Sciatic nerve (tissue), 2 donors: ENCODE measurements at regions not wholly inside any gene's neighbourhood (a gene's known extent, or its start where the extent isn't known, plus 50 kb on each side); places are given as distances from the start of the nearest gene placed in this dataset.
"Not testable (repeated sequence)": the region's sequence is repeated elsewhere in the genome, so short reads cannot be mapped to it uniquely, and the experiment has no call there.

ENCODE experiments used
- ATAC-seq: fragments of 200-7000 bp; cut with Tn5 transposase; one replicate; pipeline ENCODE4 v1.9.1; 2020; ENCODE audit warnings: mild to moderate bottlenecking, moderate library complexity
- DNase-seq: peaks from one replicate; pipeline ENCODE4 v3.0.0-alpha.2; 2020; ENCODE audit warnings: low spot score
- intact Hi-C: fragments of 100-400 bp; cut with DNase I; formaldehyde crosslinking; loops from one replicate; pipeline ENCODE4 v1.14.2; 2022
- donor health status: DM: no; HTN: no; CAD: no.
- donor health status: DM: no; HTN: no; CAD: no.

DNA sequence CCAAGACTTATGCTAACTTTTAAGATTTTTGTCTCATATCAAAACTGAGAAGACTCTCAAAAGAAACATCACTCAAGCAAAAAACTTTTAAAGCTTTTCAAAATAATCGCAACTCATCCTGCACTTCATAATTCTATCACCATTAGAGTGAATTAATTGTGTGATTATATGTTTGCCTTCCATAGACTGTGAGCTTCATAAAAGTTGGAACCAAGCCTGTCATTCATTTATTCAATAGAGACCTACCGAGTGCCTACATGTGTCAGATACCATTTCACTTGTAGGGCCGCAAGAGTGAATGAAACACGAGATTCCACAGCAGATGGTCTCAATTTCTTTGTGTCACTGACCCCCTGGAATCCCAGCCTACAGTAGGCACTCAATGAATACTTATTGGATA, 106.4 kb downstream of the RHOU start:
- DNase-seq (no peak), ATAC-seq (no peak)
- intact Hi-C loops, result no loop called here

DNA sequence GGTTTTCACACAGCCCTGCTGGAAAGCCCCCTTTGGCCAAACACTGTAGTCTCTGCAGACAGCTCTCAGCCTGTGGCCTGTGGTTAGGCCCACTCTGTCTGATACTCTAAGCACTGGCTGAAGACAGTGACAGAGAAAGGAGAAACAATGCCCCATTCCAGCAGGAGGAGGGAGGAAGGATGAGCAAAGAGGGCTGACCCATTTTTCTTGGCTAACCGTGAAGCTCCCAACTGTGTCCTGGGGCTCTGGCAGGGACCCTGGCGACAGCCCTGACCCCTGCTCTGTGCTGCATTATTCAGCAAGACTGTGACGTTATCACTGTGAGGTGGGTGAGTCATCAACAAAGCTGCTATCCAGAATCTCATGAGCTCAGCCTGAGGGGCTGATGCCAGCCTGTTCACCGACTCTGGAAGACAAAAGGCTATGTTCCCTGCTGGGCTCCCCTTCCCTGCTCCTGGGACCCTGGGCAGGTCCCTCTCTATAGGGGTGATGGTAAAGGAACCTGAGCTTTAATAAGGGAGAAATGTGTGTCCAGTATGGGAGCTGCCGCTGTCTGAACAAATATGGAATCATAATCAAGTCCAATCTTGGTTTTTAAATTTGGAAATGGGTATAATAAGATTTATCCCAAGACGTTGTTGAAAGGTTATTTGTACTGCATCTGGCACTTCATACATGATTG, 107.0 kb downstream of the RHOU start:
- intact Hi-C loops, result no loop called here
- ATAC-seq (peak; percentile 32), DNase-seq (no peak)

DNA sequence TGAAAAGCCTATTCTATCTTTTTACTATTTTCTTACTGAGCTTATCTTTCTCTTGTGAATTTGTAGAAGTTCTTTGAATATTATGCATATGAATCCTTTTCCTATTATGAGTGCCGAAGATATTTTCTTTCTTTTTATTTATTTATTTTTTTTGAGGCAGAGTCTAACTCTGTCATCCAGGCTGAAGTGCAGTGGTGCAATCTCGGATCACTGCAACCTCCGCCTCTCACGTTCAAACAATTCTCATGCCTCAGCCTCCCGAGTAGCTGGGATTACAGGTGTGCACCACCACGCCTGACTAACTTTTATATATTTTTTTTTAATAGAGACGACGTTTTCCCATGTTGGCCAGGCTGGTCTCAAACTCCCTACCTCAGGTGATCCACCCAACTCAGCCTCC, 109.8 kb downstream of the RHOU start:
- ATAC-seq (no peak), DNase-seq (no peak)
- intact Hi-C loops, result no loop called here

DNA sequence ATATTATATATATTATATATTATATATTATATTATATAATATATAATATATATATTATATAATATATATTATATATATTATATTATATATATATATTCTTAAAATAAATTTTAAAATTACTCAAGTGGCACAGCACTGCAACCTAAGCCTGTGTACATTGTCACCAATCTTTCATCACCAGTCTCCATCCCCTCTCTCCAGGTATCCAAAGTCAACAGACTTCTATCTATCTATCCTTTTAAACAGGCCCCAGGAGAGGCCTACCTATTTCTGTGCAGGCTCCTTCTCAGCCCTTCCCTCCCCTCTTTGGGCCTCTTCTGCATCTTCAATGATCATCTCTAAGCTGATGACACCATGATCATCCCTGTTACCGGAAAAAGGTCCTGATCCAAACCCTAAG, 111.7 kb downstream of the RHOU start:
- no peak for DNase-seq
- ATAC-seq, result no peak
- intact Hi-C loops, result no loop called here

DNA sequence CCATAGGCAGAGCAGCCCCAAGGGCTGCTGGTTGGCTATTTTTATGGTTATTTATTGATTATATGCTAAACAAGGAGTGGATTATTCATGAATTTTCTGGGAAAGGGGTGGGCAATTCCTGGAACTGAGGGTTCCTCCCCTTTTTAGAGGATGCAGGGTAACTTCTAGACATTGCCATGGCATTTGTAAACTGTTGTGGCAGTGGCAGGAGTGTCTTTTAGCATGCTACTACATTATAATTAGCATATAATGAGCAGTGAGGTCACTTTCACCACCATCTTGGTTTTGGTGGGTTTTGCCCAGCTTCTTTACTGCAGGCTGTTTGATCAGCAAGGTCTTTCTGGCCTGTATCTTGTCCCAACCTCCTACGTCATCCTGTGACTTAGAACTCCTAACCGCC, 112.2 kb downstream of the RHOU start:
- ATAC-seq, result not testable (repeated sequence)

DNA sequence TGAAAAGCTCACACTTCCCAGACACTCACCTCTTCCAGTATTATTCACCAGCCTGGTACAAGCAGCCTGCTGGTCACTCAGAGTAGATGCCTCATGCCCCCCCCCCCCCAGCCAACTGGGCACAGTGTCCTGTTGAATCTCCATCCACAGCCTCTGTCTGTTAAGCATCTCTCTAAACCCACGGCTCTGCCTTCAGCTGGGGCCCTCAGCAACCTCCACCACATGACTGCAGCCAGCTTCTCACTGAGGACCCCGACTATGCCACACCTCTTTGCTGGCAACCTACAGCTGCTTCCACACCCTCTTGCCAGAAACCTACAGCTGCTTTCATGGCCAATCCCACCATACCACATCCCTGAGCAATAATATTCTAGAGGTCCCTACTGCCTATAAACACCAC, 113.1 kb downstream of the RHOU start:
- intact Hi-C loops, result no loop called here
- ATAC-seq (no peak), DNase-seq (no peak)

More for the DNA sequence above, 112.2 kb downstream of the RHOU start:
- intact Hi-C loops, DNase-seq: not testable (repeated sequence)

DNA sequence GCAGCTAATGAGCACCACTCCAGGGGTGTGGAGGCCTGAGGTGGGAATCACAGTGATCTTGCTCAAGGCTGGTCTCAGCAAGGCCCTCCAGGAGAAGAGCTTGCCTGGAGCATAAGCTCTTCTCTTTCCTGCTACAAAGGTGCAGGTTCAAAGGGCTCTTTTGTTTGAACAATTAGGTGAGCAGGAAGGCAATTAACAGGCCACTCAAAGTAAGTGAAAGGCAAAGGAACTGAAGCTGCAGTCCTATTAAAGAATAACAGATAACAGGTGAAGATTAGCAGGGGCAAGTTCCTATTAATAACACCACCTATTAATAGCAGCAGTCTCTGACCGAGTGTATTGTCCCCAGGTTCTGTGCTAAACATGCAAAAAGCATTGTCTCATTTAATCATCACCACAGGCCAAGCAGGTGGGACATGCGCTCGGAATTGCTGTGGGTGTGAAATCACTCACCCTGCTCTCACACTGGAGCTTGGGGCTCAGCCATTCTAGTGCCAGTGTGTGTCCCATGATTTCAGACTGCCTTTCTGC, 113.8 kb downstream of the RHOU start:
- intact Hi-C loops, result no loop called here
- no peak for ATAC-seq
- DNase-seq, result no peak

DNA sequence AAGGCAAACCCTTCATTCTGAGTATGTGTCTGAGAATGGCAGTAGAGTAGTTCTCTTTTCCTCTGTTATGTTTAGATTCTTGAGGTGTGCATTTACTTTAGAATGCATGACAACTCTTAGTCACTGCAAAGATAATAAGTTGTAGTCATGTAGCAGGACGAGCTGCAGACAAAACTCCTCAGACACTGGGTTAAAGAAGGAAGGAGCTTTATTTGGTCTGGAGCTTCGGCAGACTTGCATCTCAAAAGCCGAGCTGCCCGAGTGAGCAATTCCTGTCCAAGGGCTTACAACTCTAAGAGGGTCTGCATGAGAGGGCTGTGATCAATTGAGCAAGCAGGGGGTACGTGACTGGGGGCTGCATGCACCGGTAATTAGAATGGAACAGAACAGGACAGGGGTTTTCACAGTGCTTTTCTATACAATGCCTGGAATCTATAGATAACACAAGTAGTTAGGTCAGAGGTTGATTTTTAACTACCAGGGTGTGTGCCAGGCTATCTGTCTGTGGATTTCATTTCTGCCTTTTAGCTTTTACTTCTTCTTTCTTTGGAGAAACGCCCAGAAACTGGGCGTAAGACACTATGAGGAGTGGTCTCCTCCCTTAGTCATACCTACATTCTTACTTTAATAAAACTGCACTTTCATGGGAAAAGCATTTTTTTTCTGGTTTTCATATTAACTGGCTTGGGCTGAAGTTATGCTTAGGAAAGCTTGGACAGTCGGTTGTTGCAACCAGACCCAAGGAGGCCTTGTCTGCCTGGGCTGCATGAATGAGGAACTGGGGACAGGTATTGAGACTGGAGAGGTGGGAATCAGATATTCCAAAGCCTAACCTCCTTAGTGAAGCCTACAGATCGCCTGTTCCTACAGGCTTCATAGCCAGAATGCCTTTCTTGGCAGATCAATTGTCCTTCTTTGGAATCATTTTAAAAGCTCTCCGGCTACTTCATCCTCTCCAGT, 115.1 kb downstream of the RHOU start:
- intact Hi-C loops, result no loop called here
- DNase-seq (no peak), ATAC-seq (no peak)

DNA sequence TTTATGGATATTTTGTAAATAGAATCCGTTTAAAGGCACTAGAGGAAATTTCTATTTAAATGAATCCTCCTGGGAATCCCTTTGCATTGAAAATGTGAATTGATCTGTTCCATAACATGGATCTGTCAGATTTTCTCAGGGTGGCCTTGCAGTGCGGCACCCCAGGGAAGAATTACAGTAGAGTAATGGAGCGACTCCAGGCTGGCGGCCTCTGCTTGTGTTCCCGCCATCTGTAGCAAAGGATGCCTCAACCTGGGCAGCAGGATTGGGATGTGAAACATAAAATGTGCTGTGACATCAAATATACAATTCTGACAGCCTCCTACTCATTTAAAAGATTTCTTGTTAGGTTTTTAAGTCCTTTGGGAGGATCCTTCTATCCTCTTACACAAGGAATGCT, 115.9 kb downstream of the RHOU start:
- DNase-seq (no peak), ATAC-seq (no peak)

DNA sequence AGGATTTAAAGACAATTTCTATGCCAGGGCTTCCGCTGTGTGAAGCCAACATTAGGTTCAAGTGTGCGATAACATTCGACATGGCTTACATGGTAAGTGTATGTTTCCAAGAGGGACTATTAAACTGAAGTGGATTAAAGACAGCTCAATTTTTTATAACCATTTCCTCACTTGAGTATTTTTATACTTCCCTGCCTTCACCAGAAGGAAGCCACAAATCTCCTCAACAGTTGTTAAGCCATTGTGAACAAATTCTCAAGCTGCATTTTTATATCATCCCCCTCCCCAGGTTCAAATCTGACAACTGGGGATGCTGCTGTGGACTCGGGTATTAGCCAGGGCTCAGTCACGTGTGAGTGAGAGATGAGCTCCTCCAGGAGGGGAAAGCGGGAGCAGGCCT, 116.3 kb downstream of the RHOU start:
- ATAC-seq, result no peak
- intact Hi-C loops, result no loop called here
- DNase-seq, result no peak

More for the DNA sequence above, 115.9 kb downstream of the RHOU start:
- intact Hi-C loops, result no loop called here

DNA sequence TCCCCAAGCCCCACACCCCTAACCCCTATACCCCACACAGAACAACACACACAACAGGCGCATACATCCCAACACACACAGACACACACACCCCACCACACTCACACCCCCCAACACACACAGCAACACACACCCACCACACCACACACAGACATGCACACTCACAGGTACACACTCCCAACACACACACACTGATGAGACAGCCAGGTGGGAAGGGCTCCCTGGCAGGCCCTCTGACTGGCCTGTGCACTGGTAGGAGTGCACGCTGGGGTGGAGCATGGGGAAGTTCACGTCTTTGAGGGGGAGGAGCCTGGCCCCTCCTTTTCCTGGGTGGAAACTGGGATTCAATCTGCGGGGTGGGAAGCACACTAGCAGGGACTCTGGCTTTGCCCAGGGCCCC, 116.7 kb downstream of the RHOU start:
- intact Hi-C loops, result no loop called here
- peak; percentile 44 for ATAC-seq

DNA sequence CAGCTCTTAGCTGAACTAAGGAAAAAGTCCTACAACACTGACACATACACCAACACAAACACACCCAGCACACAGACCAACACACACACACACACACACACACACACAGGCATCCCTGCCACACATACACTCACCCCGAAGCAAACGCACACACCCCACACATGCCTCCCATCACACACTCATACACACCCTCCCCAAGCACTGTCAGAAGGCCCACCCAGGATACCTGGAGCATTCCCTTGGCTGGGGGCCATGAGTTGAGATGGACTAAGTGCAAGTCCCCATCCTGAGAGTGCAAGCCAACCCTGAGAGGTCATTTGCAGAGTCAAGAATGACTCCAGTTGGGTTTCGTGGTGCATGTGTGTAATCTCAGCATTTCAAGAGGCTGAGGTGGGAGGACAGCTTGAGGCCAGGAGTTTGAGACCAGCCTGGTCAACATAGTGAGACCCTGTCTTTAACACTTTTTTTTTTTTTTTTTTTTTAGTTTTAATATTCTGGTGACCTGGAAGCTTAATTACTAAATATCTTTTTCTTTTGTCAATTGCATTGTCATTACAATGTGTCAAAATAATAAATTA, 117.3 kb downstream of the RHOU start:
- DNase-seq, result no peak
- intact Hi-C loops, result no loop called here
- ATAC-seq, result no peak

More for the DNA sequence above, 116.7 kb downstream of the RHOU start:
- no peak for DNase-seq

DNA sequence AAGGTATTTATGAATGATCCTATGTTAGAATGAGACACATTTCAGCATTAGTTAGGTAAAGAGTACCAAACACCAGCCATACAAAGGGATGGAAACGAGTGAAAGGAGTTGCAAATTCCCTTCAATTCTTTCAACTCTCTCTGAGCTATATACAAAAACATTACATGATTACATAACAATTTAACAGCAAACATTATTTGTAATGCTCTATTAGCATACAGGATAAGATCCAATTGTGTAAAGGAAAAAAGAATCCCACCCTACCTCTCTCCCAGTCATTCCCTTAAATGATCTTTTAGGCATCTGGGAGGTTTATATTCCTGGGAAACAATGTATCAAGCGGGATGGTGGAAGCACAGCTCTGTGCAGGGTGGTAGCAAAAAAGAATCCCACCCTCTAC, 117.9 kb downstream of the RHOU start:
- ATAC-seq (no peak), DNase-seq (no peak)
- intact Hi-C loops, result no loop called here

DNA sequence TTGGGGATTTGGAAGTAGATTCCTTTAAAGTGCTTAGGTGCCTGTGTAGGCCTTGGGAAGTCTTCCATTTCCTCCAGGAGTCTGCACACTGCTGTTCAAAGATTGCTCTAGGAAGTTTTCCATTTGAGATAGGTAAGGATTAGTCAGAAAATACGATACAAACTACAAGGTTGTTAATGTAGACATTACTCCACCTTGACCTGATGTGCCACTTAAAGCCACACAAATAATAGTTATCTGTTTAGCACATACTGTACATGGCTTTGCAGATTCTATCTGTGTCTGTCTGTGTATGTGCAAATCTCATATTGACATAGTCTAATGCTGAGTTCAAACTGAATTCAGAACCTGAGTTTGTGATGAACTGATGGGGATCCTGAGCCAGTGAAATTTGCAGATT, 118.4 kb downstream of the RHOU start:
- no peak for DNase-seq
- no peak for ATAC-seq

DNA sequence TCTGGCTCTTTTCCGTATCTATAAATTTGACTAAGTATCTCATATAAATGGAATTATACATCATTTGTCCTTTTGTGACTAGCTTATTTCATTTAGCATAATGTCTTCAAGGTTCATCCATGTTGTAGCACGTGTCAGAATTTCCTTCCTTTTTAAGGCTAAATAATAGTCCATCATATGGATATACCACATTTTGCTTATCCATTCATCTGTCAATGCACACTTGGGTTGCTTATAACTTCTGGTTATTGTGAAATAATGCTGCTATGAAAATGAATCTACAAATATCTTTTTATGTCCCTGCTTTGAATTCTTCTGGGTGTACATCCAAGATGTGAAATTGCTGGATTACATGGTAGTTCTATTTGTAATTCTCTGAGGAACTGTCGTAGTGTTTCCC, 119.6 kb downstream of the RHOU start:
- DNase-seq, result no peak
- intact Hi-C loops, result no loop called here
- no peak for ATAC-seq

More for the DNA sequence above, 118.4 kb downstream of the RHOU start:
- intact Hi-C loops, result no loop called here

DNA sequence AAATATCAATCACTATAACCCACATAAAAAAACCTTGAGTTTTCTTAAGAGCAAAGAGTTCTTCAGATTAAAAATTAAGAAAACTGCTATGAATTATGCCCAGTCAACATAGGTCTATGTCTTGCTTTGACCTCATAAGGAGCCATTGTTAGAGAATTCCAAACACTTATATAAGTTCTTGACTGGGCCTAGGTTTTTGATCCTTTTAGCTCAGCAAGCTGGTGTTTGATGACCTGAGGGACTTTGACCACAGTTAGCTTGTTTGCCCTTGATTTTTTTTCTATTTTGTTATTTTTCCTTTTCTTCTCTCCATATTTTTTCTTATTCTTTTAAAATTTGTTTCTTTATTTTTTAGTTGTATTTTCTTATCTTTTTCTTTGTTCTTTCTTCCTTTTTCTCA, 122.3 kb downstream of the RHOU start:
- ATAC-seq (no peak), DNase-seq (no peak)
- intact Hi-C loops, result no loop called here

DNA sequence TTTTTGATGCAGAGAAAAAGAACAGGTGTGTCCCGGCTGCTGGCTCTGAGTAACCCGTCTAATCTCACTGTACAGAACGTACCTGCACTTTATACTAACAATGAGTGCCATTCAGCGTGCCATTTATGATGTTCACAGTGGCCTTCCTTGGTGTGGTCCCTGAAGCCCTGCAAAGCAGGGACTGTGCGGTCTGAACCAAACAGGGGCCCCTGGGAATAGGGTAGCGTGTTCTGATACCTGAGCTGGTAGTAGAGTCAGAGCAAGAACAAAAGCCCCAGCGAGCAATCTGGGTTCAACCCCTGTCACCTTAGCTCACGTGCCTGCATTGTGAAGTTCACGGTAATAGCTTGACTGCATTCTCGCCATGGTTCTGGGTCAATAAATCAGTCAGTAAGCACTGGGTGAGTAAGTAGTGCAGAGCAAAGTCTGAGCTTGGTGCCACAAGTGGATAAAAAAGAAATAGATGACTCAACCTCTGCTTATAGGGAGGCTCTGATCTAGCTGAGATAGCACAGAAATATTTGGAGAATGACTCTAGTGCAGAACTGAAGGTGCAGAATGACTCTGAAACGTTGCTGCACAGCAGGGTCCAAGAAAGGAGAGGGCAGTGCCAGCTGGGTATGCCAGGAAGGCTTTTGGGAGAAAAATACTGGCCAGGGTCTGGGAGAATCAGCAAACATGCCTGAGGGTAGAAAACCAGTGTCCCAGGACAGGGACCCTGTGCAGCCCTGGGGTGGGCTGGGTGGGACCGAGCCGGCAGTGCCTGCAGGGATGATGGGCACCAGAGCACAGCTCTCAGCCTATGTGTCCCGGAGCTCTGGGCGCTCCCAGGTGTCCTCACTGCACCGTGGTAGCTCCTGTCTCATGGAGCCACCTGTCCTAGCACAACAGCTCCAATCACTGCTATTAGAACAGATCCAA, 125.9 kb downstream of the RHOU start:
- ATAC-seq, result no peak
- no peak for DNase-seq
- intact Hi-C loops, result no loop called here

DNA sequence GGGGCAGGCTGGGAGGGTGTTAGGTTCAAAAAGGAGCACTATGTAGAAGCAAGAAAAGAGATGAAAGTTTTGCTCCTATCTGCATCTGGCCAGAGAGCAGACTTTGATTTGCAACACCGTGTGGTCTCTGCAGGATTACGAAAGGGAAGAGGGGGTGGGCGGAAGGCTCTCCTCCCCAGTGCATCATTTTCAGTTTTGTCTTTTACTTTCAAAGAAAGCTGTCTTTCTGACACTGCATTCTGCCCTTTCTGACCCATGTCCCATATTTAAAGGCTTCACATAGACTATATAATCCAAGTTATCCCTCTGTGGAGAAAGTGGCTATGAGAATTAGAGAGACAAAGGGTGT, 126.5 kb downstream of the RHOU start:
- intact Hi-C loops, result no loop called here
- ATAC-seq (no peak), DNase-seq (no peak)
